ENCODE measurements at regions not wholly inside any gene's neighbourhood (a gene's known extent, or its start where the extent isn't known, plus 50 kb on each side); places are given as distances from the start of the nearest gene placed in this dataset.

DNA sequence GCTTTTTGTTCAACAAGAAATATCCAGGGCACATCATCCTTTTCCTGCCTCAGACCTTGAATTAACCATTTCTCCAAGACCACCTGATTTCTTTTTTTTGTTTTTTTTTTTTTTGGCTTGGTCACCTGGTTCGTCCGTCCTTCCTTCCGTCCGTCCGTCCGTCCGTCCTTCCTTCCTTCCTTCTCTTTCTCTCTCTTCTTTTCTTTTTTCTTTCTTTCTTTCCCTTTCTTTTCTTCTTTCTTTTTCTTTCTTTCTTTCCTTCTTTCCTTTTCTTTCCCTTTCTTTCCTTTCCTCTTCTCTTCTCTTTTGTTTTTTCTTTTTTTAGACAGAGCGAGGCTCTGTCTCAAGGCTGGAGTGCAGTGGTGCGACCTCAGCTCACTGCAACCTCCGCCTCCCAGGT, 80.7 kb downstream of the TET3 start:
- H3K9me3 ChIP-seq (ENCODE audit: control insufficient read depth in 4 of 4, low read length in 3 of 4), result no peaks in the 10 kb centered on the region
- no peak overlapping the region for H3K9ac ChIP-seq (ENCODE audit: low read depth in 1 of 2, low read length in 2 of 2)
- H3K36me3 ChIP-seq (ENCODE audit: control insufficient read depth in 4 of 4, insufficient read depth in 3 of 4, low read depth in 1 of 4, low read length in 3 of 4), result peaks cover 0 to 2% (median 0%) of the 10 kb centered on the region in 4 donors
- peaks cover 0 to 2% (median 0%) of the 10 kb centered on the region in 4 donors for H3K4me1 ChIP-seq (ENCODE audit: control insufficient read depth in 4 of 4, insufficient read depth in 4 of 4, low read length in 3 of 4)
- H3K27ac ChIP-seq (ENCODE audit: low read depth in 1 of 2, low read length in 2 of 2), result no peak overlapping the region
- H3K27me3 ChIP-seq (ENCODE audit: control insufficient read depth in 4 of 4, insufficient read depth in 4 of 4, low read length in 3 of 4), result no peaks in the 10 kb centered on the region
- no peak overlapping the region for H3K4me3 ChIP-seq (ENCODE audit: low read depth in 1 of 3, low read length in 3 of 3)
- DNase-seq (ENCODE audit: low spot score), result no peak
- WGBS, result 91% methylated on average over 10 of the region's 10 CpGs
- TF ChIP-seq, protein P1, sequence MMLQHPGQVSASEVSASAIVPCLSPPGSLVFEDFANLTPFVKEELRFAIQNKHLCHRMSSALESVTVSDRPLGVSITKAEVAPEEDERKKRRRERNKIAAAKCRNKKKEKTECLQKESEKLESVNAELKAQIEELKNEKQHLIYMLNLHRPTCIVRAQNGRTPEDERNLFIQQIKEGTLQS (IDR thresholded peaks at IDR 0.05), result no peak
- TF ChIP-seq, protein P2, sequence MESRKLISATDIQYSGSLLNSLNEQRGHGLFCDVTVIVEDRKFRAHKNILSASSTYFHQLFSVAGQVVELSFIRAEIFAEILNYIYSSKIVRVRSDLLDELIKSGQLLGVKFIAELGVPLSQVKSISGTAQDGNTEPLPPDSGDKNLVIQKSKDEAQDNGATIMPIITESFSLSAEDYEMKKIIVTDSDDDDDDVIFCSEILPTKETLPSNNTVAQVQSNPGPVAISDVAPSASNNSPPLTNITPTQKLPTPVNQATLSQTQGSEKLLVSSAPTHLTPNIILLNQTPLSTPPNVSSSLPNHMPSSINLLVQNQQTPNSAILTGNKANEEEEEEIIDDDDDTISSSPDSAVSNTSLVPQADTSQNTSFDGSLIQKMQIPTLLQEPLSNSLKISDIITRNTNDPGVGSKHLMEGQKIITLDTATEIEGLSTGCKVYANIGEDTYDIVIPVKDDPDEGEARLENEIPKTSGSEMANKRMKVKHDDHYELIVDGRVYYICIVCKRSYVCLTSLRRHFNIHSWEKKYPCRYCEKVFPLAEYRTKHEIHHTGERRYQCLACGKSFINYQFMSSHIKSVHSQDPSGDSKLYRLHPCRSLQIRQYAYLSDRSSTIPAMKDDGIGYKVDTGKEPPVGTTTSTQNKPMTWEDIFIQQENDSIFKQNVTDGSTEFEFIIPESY (IDR thresholded peaks at IDR 0.05), result no peak
- TF ChIP-seq RAD21 (IDR thresholded peaks at IDR 0.05) (no peak), FOXA2 (IDR thresholded peaks at IDR 0.05) (no peak), NR2F2 (IDR thresholded peaks at IDR 0.05) (no peak), HNF4G (IDR thresholded peaks at IDR 0.05) (no peak), SP1 (IDR thresholded peaks at IDR 0.05) (no peak), TAF1 (conservative IDR thresholded peaks at IDR 0.05) (no peak), HNF4A (conservative IDR thresholded peaks at IDR 0.05) (no peak), JUND (IDR thresholded peaks at IDR 0.05) (no peak), RXRA (IDR thresholded peaks at IDR 0.05) (no peak), FOXA1 (IDR thresholded peaks at IDR 0.05) (no peak), YY1 (IDR thresholded peaks at IDR 0.05) (no peak)
- TF ChIP-seq, protein P3, sequence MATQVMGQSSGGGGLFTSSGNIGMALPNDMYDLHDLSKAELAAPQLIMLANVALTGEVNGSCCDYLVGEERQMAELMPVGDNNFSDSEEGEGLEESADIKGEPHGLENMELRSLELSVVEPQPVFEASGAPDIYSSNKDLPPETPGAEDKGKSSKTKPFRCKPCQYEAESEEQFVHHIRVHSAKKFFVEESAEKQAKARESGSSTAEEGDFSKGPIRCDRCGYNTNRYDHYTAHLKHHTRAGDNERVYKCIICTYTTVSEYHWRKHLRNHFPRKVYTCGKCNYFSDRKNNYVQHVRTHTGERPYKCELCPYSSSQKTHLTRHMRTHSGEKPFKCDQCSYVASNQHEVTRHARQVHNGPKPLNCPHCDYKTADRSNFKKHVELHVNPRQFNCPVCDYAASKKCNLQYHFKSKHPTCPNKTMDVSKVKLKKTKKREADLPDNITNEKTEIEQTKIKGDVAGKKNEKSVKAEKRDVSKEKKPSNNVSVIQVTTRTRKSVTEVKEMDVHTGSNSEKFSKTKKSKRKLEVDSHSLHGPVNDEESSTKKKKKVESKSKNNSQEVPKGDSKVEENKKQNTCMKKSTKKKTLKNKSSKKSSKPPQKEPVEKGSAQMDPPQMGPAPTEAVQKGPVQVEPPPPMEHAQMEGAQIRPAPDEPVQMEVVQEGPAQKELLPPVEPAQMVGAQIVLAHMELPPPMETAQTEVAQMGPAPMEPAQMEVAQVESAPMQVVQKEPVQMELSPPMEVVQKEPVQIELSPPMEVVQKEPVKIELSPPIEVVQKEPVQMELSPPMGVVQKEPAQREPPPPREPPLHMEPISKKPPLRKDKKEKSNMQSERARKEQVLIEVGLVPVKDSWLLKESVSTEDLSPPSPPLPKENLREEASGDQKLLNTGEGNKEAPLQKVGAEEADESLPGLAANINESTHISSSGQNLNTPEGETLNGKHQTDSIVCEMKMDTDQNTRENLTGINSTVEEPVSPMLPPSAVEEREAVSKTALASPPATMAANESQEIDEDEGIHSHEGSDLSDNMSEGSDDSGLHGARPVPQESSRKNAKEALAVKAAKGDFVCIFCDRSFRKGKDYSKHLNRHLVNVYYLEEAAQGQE (IDR thresholded peaks at IDR 0.05), result no peak
- TF ChIP-seq, protein P4, sequence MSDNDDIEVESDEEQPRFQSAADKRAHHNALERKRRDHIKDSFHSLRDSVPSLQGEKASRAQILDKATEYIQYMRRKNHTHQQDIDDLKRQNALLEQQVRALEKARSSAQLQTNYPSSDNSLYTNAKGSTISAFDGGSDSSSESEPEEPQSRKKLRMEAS (IDR thresholded peaks at IDR 0.05), result no peak
- TF ChIP-seq, protein P5, sequence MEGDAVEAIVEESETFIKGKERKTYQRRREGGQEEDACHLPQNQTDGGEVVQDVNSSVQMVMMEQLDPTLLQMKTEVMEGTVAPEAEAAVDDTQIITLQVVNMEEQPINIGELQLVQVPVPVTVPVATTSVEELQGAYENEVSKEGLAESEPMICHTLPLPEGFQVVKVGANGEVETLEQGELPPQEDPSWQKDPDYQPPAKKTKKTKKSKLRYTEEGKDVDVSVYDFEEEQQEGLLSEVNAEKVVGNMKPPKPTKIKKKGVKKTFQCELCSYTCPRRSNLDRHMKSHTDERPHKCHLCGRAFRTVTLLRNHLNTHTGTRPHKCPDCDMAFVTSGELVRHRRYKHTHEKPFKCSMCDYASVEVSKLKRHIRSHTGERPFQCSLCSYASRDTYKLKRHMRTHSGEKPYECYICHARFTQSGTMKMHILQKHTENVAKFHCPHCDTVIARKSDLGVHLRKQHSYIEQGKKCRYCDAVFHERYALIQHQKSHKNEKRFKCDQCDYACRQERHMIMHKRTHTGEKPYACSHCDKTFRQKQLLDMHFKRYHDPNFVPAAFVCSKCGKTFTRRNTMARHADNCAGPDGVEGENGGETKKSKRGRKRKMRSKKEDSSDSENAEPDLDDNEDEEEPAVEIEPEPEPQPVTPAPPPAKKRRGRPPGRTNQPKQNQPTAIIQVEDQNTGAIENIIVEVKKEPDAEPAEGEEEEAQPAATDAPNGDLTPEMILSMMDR (IDR thresholded peaks at IDR 0.05; ENCODE audit: low read depth, low read length, missing input control), result no peak

Data from liver (tissue), 8 donors.